GM19397 (cell line): ENCODE measurements at regions not wholly inside any gene's neighbourhood (a gene's known extent, or its start where the extent isn't known, plus 50 kb on each side); places are given as distances from the start of the nearest gene placed in this dataset.
"Not testable (repeated sequence)": the region's sequence is repeated elsewhere in the genome, so short reads cannot be mapped to it uniquely, and the experiment has no call there.

Experiments used
- ATAC-seq: cut with Tn5 transposase; IDR thresholded peaks from one replicate; pipeline ENCODE4 v1.9.1; 2021; ENCODE audit warnings: mild to moderate bottlenecking, moderate library complexity; ENCODE audit not compliant: unreplicated experiment

GRCh38 chr6:44733868-44734267 is 346.4 kb downstream of the CDC5L start:
- ATAC-seq = no peak

GRCh38 chr6:44734886-44735629 is 347.6 kb downstream of the CDC5L start:
- ATAC-seq = no peak

- ATAC-seq = peak; percentile 41
These were observed 348.1 kb downstream of the CDC5L start for GRCh38 chr6:44735630-44735963.

- ATAC-seq = no peak
These were observed 349.8 kb downstream of the CDC5L start for GRCh38 chr6:44737341-44737740.

GRCh38 chr6:44737829-44738528 is 350.5 kb downstream of the CDC5L start:
- no peak for ATAC-seq

- no peak for ATAC-seq
These were observed 351.2 kb downstream of the CDC5L start for GRCh38 chr6:44738601-44739146.

- ATAC-seq = no peak
These were observed 351.7 kb downstream of the CDC5L start for GRCh38 chr6:44739181-44739580.

GRCh38 chr6:44740566-44741120 is 353.1 kb downstream of the CDC5L start:
- no peak for ATAC-seq

GRCh38 chr6:44742201-44742600 is 354.7 kb downstream of the CDC5L start:
- no peak for ATAC-seq

- no peak for ATAC-seq
These were observed 355.4 kb downstream of the CDC5L start for GRCh38 chr6:44742828-44743372.

- not testable (repeated sequence) for ATAC-seq
These were observed 372.6 kb downstream of the CDC5L start for GRCh38 chr6:44760116-44760515.

- ATAC-seq = no peak
These were observed 373.5 kb downstream of the CDC5L start for GRCh38 chr6:44761046-44761445.

GRCh38 chr6:44762496-44762895 is 375.0 kb downstream of the CDC5L start:
- ATAC-seq = no peak

- ATAC-seq = no peak
These were observed 384.3 kb downstream of the CDC5L start for GRCh38 chr6:44771647-44772415.

- no peak for ATAC-seq
These were observed 385.3 kb downstream of the CDC5L start for GRCh38 chr6:44772838-44773237.

GRCh38 chr6:44775121-44775520 is 387.6 kb downstream of the CDC5L start:
- ATAC-seq = no peak

GRCh38 chr6:44776344-44776743 is 388.8 kb downstream of the CDC5L start:
- no peak for ATAC-seq

GRCh38 chr6:44778513-44778912 is 391.0 kb downstream of the CDC5L start:
- no peak for ATAC-seq
